ENCODE measurements at regions not wholly inside any gene's neighbourhood (a gene's known extent, or its start where the extent isn't known, plus 50 kb on each side); places are given as distances from the start of the nearest gene placed in this dataset.

GRCh38 chr13:111469916-111470506 lies 149.6 kb downstream of the TEX29 start:
- H3K27me3 Mint-ChIP-seq (ENCODE audit: low read depth) = no peaks in the 10 kb centered on the region
- ChIA-PET POLR2A (no interaction called here), CTCF (interaction anchor here (0.7 kb wide), 1 partner anchor 171 kb away, joined by 3 read pairs; no protein-coding TSS in a partner anchor)
- no peak overlapping the region for H3K4me3 Mint-ChIP-seq
- H3K9me3 Mint-ChIP-seq = peaks cover 8% of the 10 kb centered on the region
- no peak for DNase-seq (ENCODE audit: low spot score)
- H3K4me1 Mint-ChIP-seq = no peaks in the 10 kb centered on the region
- TF ChIP-seq TEAD1 (CRISPR knock-in tag; IDR thresholded peaks at IDR 0.05) = no peak
- no peak for TF ChIP-seq IRF2 (CRISPR knock-in tag; IDR thresholded peaks at IDR 0.05; ENCODE audit: borderline replicate concordance, low read depth)
- TF ChIP-seq GRHL2 (CRISPR knock-in tag; IDR thresholded peaks at IDR 0.05; ENCODE audit: insufficient replicate concordance, severe bottlenecking) = no peak
- no peak for TF ChIP-seq TP53 (CRISPR knock-in tag; IDR thresholded peaks at IDR 0.05)
- TF ChIP-seq FOXJ3 (CRISPR knock-in tag; IDR thresholded peaks at IDR 0.05; ENCODE audit: borderline replicate concordance) = no peak
- TF ChIP-seq, protein P1, sequence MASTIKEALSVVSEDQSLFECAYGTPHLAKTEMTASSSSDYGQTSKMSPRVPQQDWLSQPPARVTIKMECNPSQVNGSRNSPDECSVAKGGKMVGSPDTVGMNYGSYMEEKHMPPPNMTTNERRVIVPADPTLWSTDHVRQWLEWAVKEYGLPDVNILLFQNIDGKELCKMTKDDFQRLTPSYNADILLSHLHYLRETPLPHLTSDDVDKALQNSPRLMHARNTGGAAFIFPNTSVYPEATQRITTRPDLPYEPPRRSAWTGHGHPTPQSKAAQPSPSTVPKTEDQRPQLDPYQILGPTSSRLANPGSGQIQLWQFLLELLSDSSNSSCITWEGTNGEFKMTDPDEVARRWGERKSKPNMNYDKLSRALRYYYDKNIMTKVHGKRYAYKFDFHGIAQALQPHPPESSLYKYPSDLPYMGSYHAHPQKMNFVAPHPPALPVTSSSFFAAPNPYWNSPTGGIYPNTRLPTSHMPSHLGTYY (CRISPR knock-in tag; IDR thresholded peaks at IDR 0.05) = no peak
- no peak for TF ChIP-seq PREB (CRISPR knock-in tag; IDR thresholded peaks at IDR 0.05; ENCODE audit: borderline replicate concordance)
- TF ChIP-seq, protein P2, sequence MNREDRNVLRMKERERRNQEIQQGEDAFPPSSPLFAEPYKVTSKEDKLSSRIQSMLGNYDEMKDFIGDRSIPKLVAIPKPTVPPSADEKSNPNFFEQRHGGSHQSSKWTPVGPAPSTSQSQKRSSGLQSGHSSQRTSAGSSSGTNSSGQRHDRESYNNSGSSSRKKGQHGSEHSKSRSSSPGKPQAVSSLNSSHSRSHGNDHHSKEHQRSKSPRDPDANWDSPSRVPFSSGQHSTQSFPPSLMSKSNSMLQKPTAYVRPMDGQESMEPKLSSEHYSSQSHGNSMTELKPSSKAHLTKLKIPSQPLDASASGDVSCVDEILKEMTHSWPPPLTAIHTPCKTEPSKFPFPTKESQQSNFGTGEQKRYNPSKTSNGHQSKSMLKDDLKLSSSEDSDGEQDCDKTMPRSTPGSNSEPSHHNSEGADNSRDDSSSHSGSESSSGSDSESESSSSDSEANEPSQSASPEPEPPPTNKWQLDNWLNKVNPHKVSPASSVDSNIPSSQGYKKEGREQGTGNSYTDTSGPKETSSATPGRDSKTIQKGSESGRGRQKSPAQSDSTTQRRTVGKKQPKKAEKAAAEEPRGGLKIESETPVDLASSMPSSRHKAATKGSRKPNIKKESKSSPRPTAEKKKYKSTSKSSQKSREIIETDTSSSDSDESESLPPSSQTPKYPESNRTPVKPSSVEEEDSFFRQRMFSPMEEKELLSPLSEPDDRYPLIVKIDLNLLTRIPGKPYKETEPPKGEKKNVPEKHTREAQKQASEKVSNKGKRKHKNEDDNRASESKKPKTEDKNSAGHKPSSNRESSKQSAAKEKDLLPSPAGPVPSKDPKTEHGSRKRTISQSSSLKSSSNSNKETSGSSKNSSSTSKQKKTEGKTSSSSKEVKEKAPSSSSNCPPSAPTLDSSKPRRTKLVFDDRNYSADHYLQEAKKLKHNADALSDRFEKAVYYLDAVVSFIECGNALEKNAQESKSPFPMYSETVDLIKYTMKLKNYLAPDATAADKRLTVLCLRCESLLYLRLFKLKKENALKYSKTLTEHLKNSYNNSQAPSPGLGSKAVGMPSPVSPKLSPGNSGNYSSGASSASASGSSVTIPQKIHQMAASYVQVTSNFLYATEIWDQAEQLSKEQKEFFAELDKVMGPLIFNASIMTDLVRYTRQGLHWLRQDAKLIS (CRISPR knock-in tag; IDR thresholded peaks at IDR 0.05; ENCODE audit: borderline replicate concordance) = no peak
- no peak for TF ChIP-seq GABPB1 (CRISPR knock-in tag; IDR thresholded peaks at IDR 0.05)
- TF ChIP-seq PRRX2 (CRISPR knock-in tag; IDR thresholded peaks at IDR 0.05) = no peak
- TF ChIP-seq, protein P3, sequence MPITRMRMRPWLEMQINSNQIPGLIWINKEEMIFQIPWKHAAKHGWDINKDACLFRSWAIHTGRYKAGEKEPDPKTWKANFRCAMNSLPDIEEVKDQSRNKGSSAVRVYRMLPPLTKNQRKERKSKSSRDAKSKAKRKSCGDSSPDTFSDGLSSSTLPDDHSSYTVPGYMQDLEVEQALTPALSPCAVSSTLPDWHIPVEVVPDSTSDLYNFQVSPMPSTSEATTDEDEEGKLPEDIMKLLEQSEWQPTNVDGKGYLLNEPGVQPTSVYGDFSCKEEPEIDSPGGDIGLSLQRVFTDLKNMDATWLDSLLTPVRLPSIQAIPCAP (CRISPR knock-in tag; IDR thresholded peaks at IDR 0.05) = no peak
- TF ChIP-seq GTF2I (CRISPR knock-in tag; conservative IDR thresholded peaks at IDR 0.05) = no peak
- no peak for TF ChIP-seq ZNF671 (CRISPR knock-in tag; IDR thresholded peaks at IDR 0.05)
- no peak for TF ChIP-seq NFATC4 (CRISPR knock-in tag; IDR thresholded peaks at IDR 0.05)
- TF ChIP-seq CREB1 (CRISPR knock-in tag; IDR thresholded peaks at IDR 0.05) = no peak
- no peak for TF ChIP-seq ZNF232 (CRISPR knock-in tag; IDR thresholded peaks at IDR 0.05)
- TF ChIP-seq ELF4 (CRISPR knock-in tag; IDR thresholded peaks at IDR 0.05; ENCODE audit: low read depth) = no peak
- no peaks in the 10 kb centered on the region for H3K36me3 Mint-ChIP-seq
- H3K27ac Mint-ChIP-seq = no peak overlapping the region
- ATAC-seq = no peak

GRCh38 chr13:111470933-111471332 lies 150.5 kb downstream of the TEX29 start:
- POLR2A ChIA-PET = no interaction called here
- no peak for DNase-seq (ENCODE audit: low spot score)
- CTCF ChIA-PET = no interaction called here
- peaks cover 6% of the 10 kb centered on the region for H3K9me3 Mint-ChIP-seq
- no peaks in the 10 kb centered on the region for H3K27me3 Mint-ChIP-seq (ENCODE audit: low read depth)
- no peak for ATAC-seq
- H3K4me1 Mint-ChIP-seq = no peaks in the 10 kb centered on the region
- no peak overlapping the region for H3K4me3 Mint-ChIP-seq
- no peaks in the 10 kb centered on the region for H3K36me3 Mint-ChIP-seq
- no peak overlapping the region for H3K27ac Mint-ChIP-seq
- TF ChIP-seq ARID4B (CRISPR knock-in tag; IDR thresholded peaks at IDR 0.05; ENCODE audit: borderline replicate concordance) = no peak
- TF ChIP-seq CREM (CRISPR knock-in tag; IDR thresholded peaks at IDR 0.05) = no peak
- TF ChIP-seq IRF2 (CRISPR knock-in tag; IDR thresholded peaks at IDR 0.05; ENCODE audit: borderline replicate concordance, low read depth) = no peak
- no peak for TF ChIP-seq MLX (CRISPR knock-in tag; IDR thresholded peaks at IDR 0.05)
- TF ChIP-seq NR1H2 (CRISPR knock-in tag; IDR thresholded peaks at IDR 0.05) = no peak
- no peak for TF ChIP-seq USF1 (CRISPR knock-in tag; IDR thresholded peaks at IDR 0.05)

Measured in WTC11 (cell line).